PFSK-1 (cell line): ENCODE measurements at regions not wholly inside any gene's neighbourhood (a gene's known extent, or its start where the extent isn't known, plus 50 kb on each side); places are given as distances from the start of the nearest gene placed in this dataset.

Experiments used
- FOXP2 ChIP-seq: optimal IDR thresholded peaks from 2 replicates; pipeline ENCODE3; 2011; ENCODE audit warnings: borderline replicate concordance, control low read depth, inconsistent platforms; ENCODE audit not compliant: insufficient read depth; ENCODE audit errors: extremely low read length, extremely low read depth
- POLR2AphosphoS5 ChIP-seq: IDR thresholded peaks from 2 replicates; pipeline ENCODE4 v1.6.1; 2012; ENCODE audit warnings: low read depth, mild to moderate bottlenecking, control low read depth, low read length, moderate library complexity
- REST ChIP-seq, 2 experiments: IDR thresholded peaks; 2 replicates each; pipeline versions ENCODE4 v1.6.1 to v1.8.0; 2011 to 2012; ENCODE audit warnings: low read depth in 2 of 2, low read length in 2 of 2, control low read depth in 1 of 2, inconsistent platforms in 1 of 2, mild to moderate bottlenecking in 1 of 2, moderate library complexity in 1 of 2; ENCODE audit not compliant: insufficient read depth in 1 of 2
- SIN3A ChIP-seq: IDR thresholded peaks from 2 replicates; pipeline ENCODE4 v1.6.1; 2012; ENCODE audit warnings: mild to moderate bottlenecking, low read length, moderate library complexity, borderline replicate concordance; ENCODE audit not compliant: insufficient read depth
- TAF1 ChIP-seq: IDR thresholded peaks from 2 replicates; pipeline ENCODE4 v1.6.1; 2012; ENCODE audit warnings: low read length, control low read depth, borderline replicate concordance; ENCODE audit not compliant: insufficient read depth

- no peak for TF ChIP-seq REST (IDR thresholded peaks at IDR 0.05; ENCODE audit: insufficient read depth in 1 of 2, low read depth in 2 of 2, low read length in 2 of 2)
- TF ChIP-seq FOXP2 = no peak
Measured at GRCh38 chr13:105259426-105259825, 1276.0 kb downstream of the EFNB2 start.

DNA sequence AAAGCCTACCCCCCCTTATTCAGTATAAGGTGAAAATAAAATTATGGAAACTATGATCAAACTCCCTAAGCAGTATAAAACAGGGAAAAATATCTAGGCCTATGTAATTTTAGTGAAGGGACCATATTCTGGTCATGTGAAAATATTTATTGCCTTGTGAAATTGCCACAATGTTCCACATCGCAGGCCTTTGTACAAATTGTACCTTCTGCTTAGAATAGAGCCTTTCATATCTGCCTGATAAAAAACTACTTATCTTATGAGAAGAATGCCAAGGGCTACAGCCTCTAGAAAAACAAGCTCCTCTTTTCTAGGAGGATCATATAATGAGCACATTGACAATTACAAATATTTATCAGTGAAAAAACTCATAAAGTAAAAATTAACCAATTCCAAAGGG, 1280.0 kb downstream of the EFNB2 start:
- TF ChIP-seq SIN3A = no peak

DNA sequence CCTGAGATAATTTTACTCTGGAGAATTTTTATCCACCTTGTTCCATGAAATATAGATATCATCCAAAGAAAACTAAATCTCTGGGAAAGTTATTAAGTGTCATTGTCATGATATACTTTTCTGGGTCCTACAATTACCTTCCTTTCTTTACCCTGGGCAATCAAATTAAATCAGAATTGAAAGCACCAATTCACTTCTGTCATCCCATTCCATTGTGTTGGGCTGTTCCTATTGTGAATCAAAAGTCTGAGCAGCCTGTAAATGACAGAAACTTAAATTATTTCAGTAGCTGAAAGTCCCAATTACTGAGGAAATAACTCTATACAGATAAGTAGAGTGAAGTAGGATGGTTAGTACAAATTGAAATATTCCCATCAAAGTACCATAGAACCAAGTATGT, 1284.2 kb downstream of the EFNB2 start:
- no peak for TF ChIP-seq POLR2AphosphoS5
- no peak for TF ChIP-seq REST (IDR thresholded peaks at IDR 0.05; ENCODE audit: insufficient read depth in 1 of 2, low read depth in 2 of 2, low read length in 2 of 2)
- no peak for TF ChIP-seq TAF1
- no peak for TF ChIP-seq FOXP2
- TF ChIP-seq SIN3A = no peak

- TF ChIP-seq SIN3A = no peak
- TF ChIP-seq REST (IDR thresholded peaks at IDR 0.05; ENCODE audit: insufficient read depth in 1 of 2, low read depth in 2 of 2, low read length in 2 of 2) = no peak
- no peak for TF ChIP-seq FOXP2
- TF ChIP-seq POLR2AphosphoS5 = no peak
Measured at GRCh38 chr13:105247830-105248229, 1287.6 kb downstream of the EFNB2 start.

- TF ChIP-seq FOXP2 (no peak), REST (IDR thresholded peaks at IDR 0.05; ENCODE audit: insufficient read depth in 1 of 2, low read depth in 2 of 2, low read length in 2 of 2) (no peak), SIN3A (no peak), POLR2AphosphoS5 (no peak), TAF1 (no peak)
Measured at GRCh38 chr13:105240371-105240770, 1295.1 kb downstream of the EFNB2 start.

GRCh38 chr13:105232439-105232838, 1303.0 kb downstream of the EFNB2 start:
- TF ChIP-seq POLR2AphosphoS5 (no peak), FOXP2 (no peak), REST (IDR thresholded peaks at IDR 0.05; ENCODE audit: insufficient read depth in 1 of 2, low read depth in 2 of 2, low read length in 2 of 2) (no peak), TAF1 (no peak), SIN3A (no peak)
